Uterus (tissue), 3 donors: ENCODE measurements at regions not wholly inside any gene's neighbourhood (a gene's known extent, or its start where the extent isn't known, plus 50 kb on each side); places are given as distances from the start of the nearest gene placed in this dataset.
A peak's percentile ranks its signal among the peaks of the same experiment; 100 is the strongest.
"Not testable (repeated sequence)": the region's sequence is repeated elsewhere in the genome, so short reads cannot be mapped to it uniquely, and the experiment has no call there.

ENCODE experiments used
- DNase-seq, 2 donors: peaks; one replicate each; pipeline ENCODE4 v3.0.0-alpha.2; 2019 to 2020
- H3K27ac ChIP-seq, 2 donors: fragments of 200-600 bp; sonication (generic); 1 replicate in 1 of 2; 2 replicates in 1 of 2; pipeline ENCODE4 v1.5.1; 2016 to 2018
- H3K27me3 ChIP-seq, 2 donors: fragments of 200-600 bp; sonication (generic); one replicate each; pipeline ENCODE4 v1.5.1; 2018 to 2019; ENCODE audit warnings: control low read depth in 1 of 2
- H3K36me3 ChIP-seq, 2 donors: fragments of 200-600 bp; sonication (generic); one replicate each; pipeline ENCODE4 v1.5.1; 2019; ENCODE audit warnings: control low read depth in 1 of 2
- H3K4me1 ChIP-seq, 2 donors: fragments of 200-600 bp; sonication (generic); one replicate each; pipeline ENCODE4 v1.5.1; 2018 to 2019; ENCODE audit warnings: control low read depth in 1 of 2
- H3K4me3 ChIP-seq, 2 donors: fragments of 200-600 bp; sonication (generic); 1 replicate in 1 of 2; 2 replicates in 1 of 2; pipeline ENCODE4 v1.5.1; 2018 to 2019; ENCODE audit warnings: mild to moderate bottlenecking in 1 of 2
- H3K9me3 ChIP-seq, 2 donors: fragments of 200-600 bp; sonication (generic); one replicate each; pipeline ENCODE4 v1.5.1; 2019; ENCODE audit warnings: control low read depth in 1 of 2
- CTCF ChIP-seq, 4 experiments: fragments of 200-600 bp in 2 of 4; fragments of 450-650 bp in 2 of 4; sonication (generic) in 2 of 4; IDR thresholded peaks; one replicate each; pipeline ENCODE4 v1.5.1; 2016 to 2019; ENCODE audit warnings: antibody characterized with exemption in 4 of 4, mild to moderate bottlenecking in 2 of 4, moderate library complexity in 1 of 4
- POLR2A ChIP-seq, 2 donors: fragments of 450-650 bp; IDR thresholded peaks; one replicate each; pipeline ENCODE4 v1.6.1; 2016; ENCODE audit warnings: antibody characterized with exemption in 2 of 2, mild to moderate bottlenecking in 1 of 2, moderate library complexity in 1 of 2
- intact Hi-C: fragments of 100-400 bp; cut with DNase I; formaldehyde crosslinking; loops from one replicate; pipeline ENCODE4 v1.15.1; 2023; ENCODE audit warnings: low total_unique reads
- donor health status: DM: yes; HTN: yes; CAD: no.

DNA sequence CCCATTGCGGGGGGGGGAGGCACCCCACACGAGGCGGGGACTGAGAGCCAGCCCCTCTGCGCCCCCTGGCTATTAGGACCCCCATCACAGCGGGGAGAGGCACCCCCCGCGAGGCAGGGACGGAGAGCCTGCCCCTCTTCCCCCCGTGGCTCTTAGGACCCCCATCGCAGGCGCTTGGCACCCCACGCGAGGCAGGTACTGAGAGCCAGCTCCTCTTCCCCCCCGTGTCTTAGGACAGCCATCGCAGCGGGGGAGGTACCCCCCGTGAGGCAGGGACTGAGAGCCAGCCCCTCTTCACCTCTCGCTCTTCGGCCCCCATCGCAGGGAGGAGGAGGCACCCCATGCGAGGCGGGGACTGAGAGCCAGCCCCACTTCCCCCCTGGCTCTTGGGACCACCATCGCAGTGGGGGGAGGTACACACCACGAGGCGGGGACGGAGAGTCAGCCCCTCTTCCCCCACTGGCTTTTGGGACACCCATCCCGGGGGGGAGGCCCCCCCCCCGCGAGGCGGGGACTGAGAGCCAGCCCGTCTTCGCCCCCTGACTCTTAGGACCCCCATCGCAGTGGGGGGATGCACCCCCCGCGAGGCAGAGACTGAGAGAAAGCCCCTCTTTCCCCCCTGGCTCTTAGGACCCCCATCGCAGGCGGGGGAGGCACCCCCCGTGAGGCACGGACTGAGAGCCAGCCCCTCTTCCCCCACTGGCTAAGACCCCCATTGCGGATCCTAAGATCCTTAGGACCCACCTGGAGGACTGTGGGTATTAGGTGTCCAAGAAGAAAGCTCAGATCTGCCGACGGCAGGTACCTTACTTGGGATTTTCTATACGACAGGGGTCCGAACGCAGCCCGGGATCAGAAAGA, 198.6 kb upstream of the PZP start:
- H3K9me3 ChIP-seq = no peaks in the 10 kb centered on the region
- no peaks in the 10 kb centered on the region for H3K4me1 ChIP-seq
- intact Hi-C loops = no loop called here
- H3K27me3 ChIP-seq = no peaks in the 10 kb centered on the region
- H3K36me3 ChIP-seq = no peaks in the 10 kb centered on the region
- no peak for TF ChIP-seq CTCF (IDR thresholded peaks at IDR 0.05)
- TF ChIP-seq POLR2A (IDR thresholded peaks at IDR 0.05) = no peak
- H3K4me3 ChIP-seq = no peak overlapping the region
- peak overlapping the region in 1 of 2 donors; percentile 33 for H3K27ac ChIP-seq
- DNase-seq = no peak

- no peaks in the 10 kb centered on the region for H3K27me3 ChIP-seq
- no peak overlapping the region for H3K4me3 ChIP-seq
- DNase-seq = no peak
- intact Hi-C loops = no loop called here
- H3K36me3 ChIP-seq = no peaks in the 10 kb centered on the region
- H3K27ac ChIP-seq = no peak overlapping the region
- no peaks in the 10 kb centered on the region for H3K9me3 ChIP-seq
- H3K4me1 ChIP-seq = no peaks in the 10 kb centered on the region
- TF ChIP-seq CTCF (IDR thresholded peaks at IDR 0.05) = no peak
- TF ChIP-seq POLR2A (IDR thresholded peaks at IDR 0.05) = no peak
These were observed 197.8 kb upstream of the PZP start for GRCh38 chr12:9405886-9406563.

DNA sequence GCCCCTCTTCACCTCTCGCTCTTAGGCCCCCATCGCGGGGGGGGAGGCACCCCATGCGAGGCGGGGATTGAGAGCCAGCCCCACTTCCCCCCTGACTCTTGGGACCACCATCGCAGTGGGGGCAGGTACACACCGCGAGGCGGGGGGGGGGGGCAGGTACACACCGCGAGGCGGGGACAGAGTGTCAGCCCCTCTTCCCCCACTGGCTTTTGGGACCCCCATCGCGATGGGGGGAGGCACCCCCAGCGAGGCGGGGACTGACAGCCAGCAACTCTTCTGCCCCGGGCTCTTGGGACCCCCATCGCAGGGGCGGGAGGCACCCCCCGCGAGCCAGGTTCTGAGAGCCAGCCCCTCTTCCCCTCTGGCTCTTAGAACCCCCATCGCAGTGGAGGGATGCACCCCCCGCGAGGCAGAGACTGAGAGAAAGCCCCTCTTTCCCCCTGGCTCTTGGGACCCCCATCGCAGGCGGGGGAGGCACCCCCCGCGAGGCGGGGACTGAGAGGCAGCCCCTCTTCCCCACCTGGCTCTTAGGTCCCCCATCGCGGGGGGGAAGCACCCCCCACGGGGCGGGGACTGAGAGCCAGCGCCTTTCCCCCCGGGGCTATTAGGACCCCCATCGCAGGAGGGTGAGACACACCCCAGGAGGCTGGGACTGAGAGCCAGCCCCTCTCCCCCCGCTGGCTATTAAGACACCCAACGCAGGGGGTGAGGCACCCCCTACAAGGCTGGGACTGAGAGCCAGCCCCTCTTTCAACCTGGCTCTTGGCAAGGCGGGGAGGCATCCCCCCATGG, 196.5 kb upstream of the PZP start:
- peak in 1 of 2 donors; percentile 34 for DNase-seq
- Histone ChIP-seq H3K4me3 (no peak overlapping the region), H3K4me1 (no peaks in the 10 kb centered on the region), H3K27me3 (no peaks in the 10 kb centered on the region), H3K36me3 (no peaks in the 10 kb centered on the region), H3K27ac (no peak overlapping the region), H3K9me3 (no peaks in the 10 kb centered on the region)
- intact Hi-C loops = no loop called here
- TF ChIP-seq CTCF (IDR thresholded peaks at IDR 0.05) (no peak), POLR2A (IDR thresholded peaks at IDR 0.05) (no peak)

- H3K4me1 ChIP-seq = no peaks in the 10 kb centered on the region
- H3K9me3 ChIP-seq = no peaks in the 10 kb centered on the region
- H3K27me3 ChIP-seq = no peaks in the 10 kb centered on the region
- no peak for DNase-seq
- no peak for TF ChIP-seq POLR2A (IDR thresholded peaks at IDR 0.05)
- TF ChIP-seq CTCF (IDR thresholded peaks at IDR 0.05) = no peak
- no peaks in the 10 kb centered on the region for H3K36me3 ChIP-seq
- H3K4me3 ChIP-seq = no peak overlapping the region
- no peak overlapping the region for H3K27ac ChIP-seq
- intact Hi-C loops = no loop called here
These were observed 195.8 kb upstream of the PZP start for GRCh38 chr12:9404031-9404430.

- H3K4me3 ChIP-seq, DNase-seq, H3K27ac ChIP-seq, H3K4me1 ChIP-seq, H3K27me3 ChIP-seq, H3K9me3 ChIP-seq, H3K36me3 ChIP-seq, intact Hi-C loops: not testable (repeated sequence)
These were observed 194.3 kb upstream of the PZP start for GRCh38 chr12:9402432-9403040.

DNA sequence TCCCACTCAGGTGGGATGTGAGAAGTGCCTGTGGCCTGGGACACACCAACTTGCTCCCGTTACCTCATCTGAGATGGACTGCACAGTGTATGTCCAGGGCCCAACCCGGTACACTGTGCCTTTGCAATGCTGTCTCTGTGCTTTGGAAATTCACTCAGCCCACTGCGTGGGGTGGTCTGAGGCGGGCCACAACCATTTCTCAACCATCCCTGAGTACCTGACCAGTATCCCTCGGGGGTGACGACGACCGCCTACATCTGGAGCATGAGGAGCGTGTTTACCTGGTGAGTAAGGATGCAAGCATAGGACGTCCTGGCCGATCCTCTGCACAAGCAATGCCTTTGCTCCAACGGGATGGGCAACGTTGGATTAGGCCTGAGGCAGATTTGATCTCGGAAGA, 188.2 kb upstream of the PZP start:
- H3K27me3 ChIP-seq, DNase-seq, H3K36me3 ChIP-seq, H3K27ac ChIP-seq, H3K4me1 ChIP-seq, H3K9me3 ChIP-seq, H3K4me3 ChIP-seq, intact Hi-C loops: not testable (repeated sequence)

DNA sequence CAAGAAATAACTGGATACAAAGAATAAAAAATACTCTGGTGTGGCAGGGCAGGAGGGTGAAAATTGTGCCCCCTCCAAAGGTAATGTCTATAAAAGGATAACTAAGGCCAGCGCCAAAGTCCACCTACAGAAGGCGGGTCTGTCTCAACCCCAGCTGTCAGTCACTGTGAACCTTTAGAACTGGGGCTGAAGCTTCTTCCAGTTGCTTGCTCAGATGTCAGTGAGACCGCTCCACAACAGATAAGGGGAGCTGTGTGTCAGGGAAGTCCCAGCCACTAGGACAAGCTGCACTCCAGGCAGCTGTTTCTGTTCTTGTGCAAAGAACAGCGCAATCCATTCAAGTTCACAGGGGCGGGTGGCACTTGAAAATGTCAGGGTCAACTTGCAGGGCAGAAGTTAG, 187.0 kb upstream of the PZP start:
- H3K27ac ChIP-seq, H3K27me3 ChIP-seq, H3K4me1 ChIP-seq, H3K36me3 ChIP-seq, H3K4me3 ChIP-seq, H3K9me3 ChIP-seq, DNase-seq, intact Hi-C loops: not testable (repeated sequence)
